DMS79 (cell line): ENCODE measurements at regions not wholly inside any gene's neighbourhood (a gene's known extent, or its start where the extent isn't known, plus 50 kb on each side); places are given as distances from the start of the nearest gene placed in this dataset.
"Not testable (repeated sequence)": the region's sequence is repeated elsewhere in the genome, so short reads cannot be mapped to it uniquely, and the experiment has no call there.

Experiments
- DNase-seq: peaks from one replicate; lab custom pipeline; 2025; lab: John Stamatoyannopoulos, UW

DNA sequence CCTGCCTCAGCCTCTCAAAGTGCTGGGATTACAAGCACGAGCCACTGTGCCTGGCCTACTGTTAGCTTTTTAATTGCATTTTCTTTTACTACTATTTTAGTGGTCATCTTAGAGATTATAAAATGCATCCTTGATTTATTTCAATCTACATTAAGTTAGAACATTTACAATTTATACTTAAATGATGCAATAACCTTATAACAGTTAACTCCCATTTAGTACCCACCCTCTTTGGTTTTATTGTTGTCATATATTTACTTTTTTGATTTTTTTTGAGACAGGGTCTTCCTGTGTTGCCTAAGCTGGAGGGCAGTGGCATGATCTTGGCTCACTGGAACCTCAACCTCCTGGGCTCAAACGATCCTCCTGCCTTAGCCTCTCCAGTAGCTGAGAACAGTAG is 77.3 kb downstream of the PPCDC start:
- no peak for DNase-seq

DNA sequence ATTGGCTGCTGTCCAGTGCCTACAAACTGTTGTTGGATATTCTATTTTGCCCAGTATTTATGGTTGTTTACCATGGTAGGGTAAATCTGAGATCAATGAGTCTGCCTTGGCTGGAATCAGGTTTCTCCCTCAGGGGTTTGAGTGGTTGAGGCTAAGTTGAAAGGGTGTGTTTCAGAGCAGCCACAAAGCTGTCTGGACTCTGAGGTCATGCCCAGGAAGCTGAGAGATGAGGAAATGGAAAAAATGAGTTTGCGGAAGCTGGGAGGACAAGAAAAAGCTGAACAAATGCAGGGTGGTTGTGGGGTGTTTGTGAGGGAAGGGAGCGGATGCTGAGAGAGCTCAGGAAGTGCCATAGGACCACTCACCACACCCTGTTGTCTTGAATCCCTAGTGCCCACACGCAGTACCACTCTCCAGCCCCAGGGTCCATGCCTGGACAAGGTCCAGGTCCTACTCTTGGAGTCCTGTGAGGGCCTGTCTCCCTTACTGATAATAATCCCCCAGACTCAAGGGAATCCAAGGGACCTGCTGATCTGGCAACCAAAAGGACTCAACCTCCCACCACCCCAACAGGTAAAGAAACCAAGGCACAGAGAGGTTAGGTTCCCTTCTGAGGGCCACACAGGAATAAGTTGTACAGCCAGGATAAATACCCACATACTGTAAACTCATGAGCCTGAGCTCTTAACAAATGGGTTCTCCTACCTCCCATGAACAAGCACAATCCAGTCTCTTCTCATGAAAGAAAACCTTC is 81.6 kb downstream of the PPCDC start:
- peak; percentile 73 for DNase-seq

DNA sequence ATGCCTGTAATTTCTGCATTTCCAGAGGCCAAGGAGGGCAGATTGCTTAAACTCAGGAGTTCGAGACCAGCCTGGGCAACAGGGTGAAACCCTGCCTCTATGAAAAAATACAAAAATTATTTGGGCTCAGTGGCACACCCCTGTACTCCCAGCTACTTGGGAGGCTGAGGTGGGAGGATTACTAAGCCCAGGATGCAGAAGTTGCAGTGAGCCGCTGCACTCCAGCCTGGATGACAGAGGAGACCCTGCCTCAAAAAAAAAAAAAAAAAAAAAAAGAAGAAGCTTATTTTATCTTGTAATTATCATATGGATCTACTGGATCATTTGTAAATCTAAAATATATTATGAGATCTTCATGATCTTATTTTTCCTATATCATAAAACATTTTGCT is 84.1 kb downstream of the PPCDC start:
- no peak for DNase-seq

- DNase-seq: no peak
Observed at GRCh38 chr15:75107908-75108838, 84.8 kb downstream of the PPCDC start.

- DNase-seq: no peak
Observed at GRCh38 chr15:75109021-75109735, 85.8 kb downstream of the PPCDC start.

DNA sequence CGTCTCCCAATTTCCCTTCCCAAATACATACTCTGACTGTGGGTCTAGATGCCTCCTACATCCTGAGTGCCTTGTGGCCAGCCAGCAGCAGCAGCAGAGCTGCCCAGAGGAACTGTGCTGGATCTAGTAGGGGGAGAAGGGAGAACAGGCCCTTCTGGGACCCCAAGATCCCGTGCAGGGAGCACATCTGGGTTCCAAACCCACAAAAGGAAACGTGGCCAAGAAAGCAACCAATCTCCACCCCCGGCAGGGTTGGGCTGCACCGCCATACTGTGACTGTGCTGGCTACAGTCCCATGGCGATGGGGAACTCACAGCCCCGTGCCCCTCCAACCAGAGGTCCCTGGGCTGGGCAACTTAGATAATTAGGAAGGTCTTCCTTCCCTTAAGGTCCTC is 86.3 kb downstream of the PPCDC start:
- no peak for DNase-seq

GRCh38 chr15:75112278-75112847 is 89.0 kb downstream of the PPCDC start:
- DNase-seq: no peak

DNA sequence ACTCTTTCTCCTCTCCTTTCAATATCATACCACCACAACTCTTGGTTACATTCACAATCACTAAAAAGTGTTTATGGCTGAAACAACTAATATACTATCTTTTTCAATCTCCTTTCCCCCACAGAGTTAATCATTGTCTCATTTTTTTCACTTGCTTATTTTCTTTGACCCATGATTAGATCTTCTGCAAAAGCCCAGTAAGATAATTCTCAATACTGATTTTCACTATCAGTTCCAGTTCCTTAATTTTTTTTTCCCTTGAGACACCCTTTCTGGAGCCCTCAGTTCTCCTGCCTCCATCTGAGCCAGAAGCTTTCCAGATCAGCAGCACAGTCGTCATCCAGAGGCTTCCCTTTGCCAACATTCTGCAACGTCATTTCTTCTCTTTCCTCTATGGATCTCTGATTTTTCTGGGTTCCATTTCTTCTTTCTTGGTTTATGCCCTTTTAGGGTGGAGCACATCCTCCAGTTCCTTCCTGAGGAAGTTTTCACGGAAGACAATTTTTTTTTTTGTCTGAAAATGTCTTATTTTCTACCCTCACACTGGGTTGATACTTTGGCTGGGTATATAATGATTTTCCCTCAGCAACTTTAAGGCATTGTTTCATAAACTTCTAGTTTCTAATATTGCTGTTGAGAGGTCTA is 88.7 kb upstream of the C15orf39 start:
- no peak for DNase-seq

DNA sequence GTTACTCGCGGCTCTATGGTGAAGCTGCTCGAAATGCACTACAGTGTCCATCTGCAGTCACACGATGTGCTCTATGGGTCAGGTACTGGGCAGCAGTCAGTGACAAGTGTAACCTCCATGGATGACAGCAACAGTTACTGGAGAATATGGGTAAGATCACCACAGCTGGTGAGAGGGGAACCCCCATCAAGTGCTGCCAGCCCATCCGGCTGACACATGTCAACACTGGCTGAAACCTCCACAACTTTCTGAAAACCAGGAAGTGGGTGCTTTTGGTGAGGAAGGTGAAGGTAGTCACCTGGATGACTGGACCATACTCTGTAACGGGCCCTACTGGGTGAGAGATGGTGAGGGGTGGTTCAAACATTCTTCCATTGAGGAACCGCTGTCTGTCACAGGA is 87.4 kb upstream of the C15orf39 start:
- DNase-seq: no peak

DNA sequence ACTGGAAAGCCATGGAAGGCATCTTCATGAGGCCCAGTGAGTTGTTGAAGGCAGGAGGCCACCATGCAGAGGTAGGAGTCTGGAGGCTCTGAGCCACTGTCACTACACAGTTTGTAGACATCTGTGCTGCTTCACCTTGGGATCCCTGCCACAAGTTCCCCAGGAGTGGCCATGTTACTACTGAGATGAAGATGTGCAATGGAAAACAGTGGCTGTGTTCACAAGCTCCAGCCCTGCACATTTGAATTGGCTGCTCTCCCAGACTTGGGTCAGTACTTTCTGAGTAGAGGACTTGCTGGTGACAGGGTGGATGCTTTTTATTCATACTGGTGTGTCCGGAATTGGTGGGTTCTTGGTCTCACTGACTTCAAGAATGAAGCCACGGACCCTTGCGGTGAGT is 86.9 kb upstream of the C15orf39 start:
- DNase-seq: no peak

- DNase-seq: not testable (repeated sequence)
Observed at GRCh38 chr15:75115411-75115913, 86.2 kb upstream of the C15orf39 start.

DNA sequence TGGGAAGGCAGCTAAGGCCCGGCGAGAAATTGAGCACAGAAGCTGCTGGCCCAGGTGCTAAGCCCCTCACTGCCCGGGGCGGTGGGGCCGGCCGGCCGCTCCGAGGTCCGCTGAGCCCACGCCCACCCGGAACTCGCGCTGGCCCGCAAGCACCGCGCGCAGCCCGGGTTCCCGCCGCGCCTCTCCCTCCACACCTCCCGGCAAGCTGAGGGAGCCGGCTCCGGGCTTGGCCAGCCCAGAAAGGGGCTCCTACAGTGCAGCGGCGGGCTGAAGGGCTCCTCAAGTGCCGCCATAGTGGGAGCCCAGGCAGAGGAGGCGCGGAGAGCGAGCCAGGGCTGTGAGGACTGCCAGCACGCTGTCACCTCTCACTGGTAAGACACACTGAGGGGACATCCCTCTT is 85.5 kb upstream of the C15orf39 start:
- DNase-seq: not testable (repeated sequence)

- no peak for DNase-seq
Observed at GRCh38 chr15:75117993-75118392, 83.7 kb upstream of the C15orf39 start.

GRCh38 chr15:75119312-75119711 is 82.4 kb upstream of the C15orf39 start:
- not testable (repeated sequence) for DNase-seq

DNA sequence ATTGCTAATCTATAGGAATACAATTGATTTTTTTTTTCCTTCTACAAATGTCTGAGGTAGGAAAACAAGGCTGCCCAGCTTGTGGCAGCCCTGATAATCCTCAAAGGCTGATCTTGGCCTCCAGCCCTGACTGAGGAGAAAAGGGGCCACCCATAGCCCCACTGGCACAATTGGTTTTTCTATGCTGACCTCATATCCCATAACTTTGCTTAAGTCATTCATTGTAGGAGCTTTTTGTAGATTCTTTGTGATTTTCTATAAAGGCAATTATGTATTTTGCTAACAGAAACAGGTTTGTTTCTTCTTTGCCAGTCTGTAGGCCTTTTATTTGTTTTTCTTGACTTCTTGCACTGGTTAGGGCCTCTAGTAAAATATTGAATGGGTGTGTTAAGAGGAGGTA is 80.2 kb upstream of the C15orf39 start:
- DNase-seq: no peak

GRCh38 chr15:75123395-75123794 is 78.3 kb upstream of the C15orf39 start:
- DNase-seq: no peak

- DNase-seq: not testable (repeated sequence)
Observed at GRCh38 chr15:75124278-75124677, 77.4 kb upstream of the C15orf39 start.

- DNase-seq: no peak
Observed at GRCh38 chr15:75125935-75126334, 75.7 kb upstream of the C15orf39 start.

GRCh38 chr15:75126864-75127580 is 74.7 kb upstream of the C15orf39 start:
- DNase-seq: no peak

- DNase-seq: no peak
Observed at GRCh38 chr15:75129788-75130187, 71.9 kb upstream of the C15orf39 start.

DNA sequence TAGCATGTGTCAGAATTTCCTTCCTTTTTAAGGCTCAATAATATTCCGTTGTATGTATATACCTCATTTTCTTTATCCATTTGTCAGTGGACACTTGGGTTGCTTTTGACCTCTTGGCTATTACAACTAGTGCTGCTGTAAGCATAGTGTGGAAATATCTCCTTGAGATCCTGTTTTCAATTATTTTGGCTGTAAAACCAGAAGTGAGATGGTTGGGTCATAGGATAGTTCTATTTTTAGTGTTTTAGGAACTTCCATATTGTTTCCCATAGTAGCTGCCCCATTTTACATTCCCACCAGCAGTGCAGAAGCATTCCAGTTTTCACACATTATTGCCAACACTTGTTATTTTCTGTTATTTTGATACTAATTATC is 70.4 kb upstream of the C15orf39 start:
- DNase-seq: no peak
